Sigmoid colon (tissue), 6 donors: ENCODE measurements at regions not wholly inside any gene's neighbourhood (a gene's known extent, or its start where the extent isn't known, plus 50 kb on each side); places are given as distances from the start of the nearest gene placed in this dataset.

Source experiments
- DNase-seq: peaks from one replicate; pipeline ENCODE4 v3.0.0-alpha.2; 2019
- H3K27ac ChIP-seq, 4 donors: fragments of 200-600 bp; sonication (generic); one replicate each; pipeline ENCODE4 v1.5.1; 2016 to 2019; ENCODE audit warnings: mild to moderate bottlenecking in 1 of 4
- H3K27me3 ChIP-seq, 3 donors: fragments of 200-600 bp; sonication (generic); one replicate each; pipeline ENCODE4 v1.5.1; 2019; ENCODE audit warnings: mild to moderate bottlenecking in 1 of 3
- H3K36me3 ChIP-seq, 4 donors: fragments of 200-600 bp; sonication (generic); one replicate each; pipeline ENCODE4 v1.5.1; 2016 to 2019
- H3K4me1 ChIP-seq, 4 donors: fragments of 200-600 bp; sonication (generic); one replicate each; pipeline ENCODE4 v1.5.1; 2017 to 2019
- H3K4me3 ChIP-seq, 4 donors: fragments of 200-600 bp; sonication (generic); one replicate each; pipeline ENCODE4 v1.5.1; 2017 to 2019; ENCODE audit warnings: mild to moderate bottlenecking in 2 of 4, moderate library complexity in 1 of 4
- H3K9me3 ChIP-seq, 4 donors: fragments of 200-600 bp in 3 of 4; sonication (generic) in 3 of 4; one replicate each; pipeline versions ENCODE4 v1.5.1 to v1.6.1; 2013 to 2019
- EP300 ChIP-seq, 4 donors: sonication (generic); formaldehyde crosslinking; IDR thresholded peaks; one replicate each; pipeline ENCODE4 v1.6.1; 2017; ENCODE audit warnings: antibody characterized with exemption in 4 of 4
- POLR2A ChIP-seq, 2 donors: fragments of 450-650 bp; IDR thresholded peaks; one replicate each; pipeline ENCODE4 v1.6.1; 2016; ENCODE audit warnings: antibody characterized with exemption in 2 of 2, mild to moderate bottlenecking in 2 of 2, moderate library complexity in 2 of 2
- POLR2AphosphoS5 ChIP-seq, 4 donors: sonication (generic); formaldehyde crosslinking; IDR thresholded peaks; one replicate each; pipeline ENCODE4 v1.6.1; 2017; ENCODE audit warnings: antibody characterized with exemption in 4 of 4
- WGBS, 2 donors: extraction: QIAGEN DNeasy Blood & Tissue Kit; methylation state at CpG; one replicate each; pipeline ENCODE4 v1.1.7; 2013; 5-methylcytosine and 5-hydroxymethylcytosine counted together
- intact Hi-C: fragments of 100-400 bp; cut with DNase I; formaldehyde crosslinking; loops from one replicate; pipeline ENCODE4 v1.15.1; 2023
- TF ChIP-seq, protein P1 (sequence below), 4 experiments: fragments of 450-650 bp in 3 of 4; fragments of 200-600 bp in 1 of 4; IDR thresholded peaks; one replicate each; pipeline ENCODE4 v1.5.1; 2016 to 2019; ENCODE audit warnings: antibody characterized with exemption in 4 of 4, mild to moderate bottlenecking in 3 of 4, moderate library complexity in 2 of 4
- donor health status: healthy with polysubstance abuse.
- donor health status: healthy.

DNA sequence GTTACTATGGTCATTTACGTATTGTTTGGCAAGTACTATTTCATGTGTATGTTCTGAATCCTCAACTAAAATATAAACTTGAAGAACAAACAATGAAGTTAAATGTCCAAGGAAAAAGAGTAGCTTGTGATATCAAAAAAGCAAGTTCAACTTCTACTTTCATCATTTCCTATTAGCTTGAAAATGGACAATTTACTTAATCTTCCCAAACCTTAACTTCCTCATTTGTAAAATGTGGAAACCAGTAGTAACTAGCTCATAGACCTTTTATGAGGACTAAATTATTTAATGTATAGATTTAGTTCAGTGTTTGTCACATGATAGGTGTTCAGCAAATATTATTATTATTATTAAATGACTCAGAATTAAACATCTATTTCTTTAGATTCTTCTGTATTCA, 276.8 kb upstream of the TET2 start:
- WGBS, 2 donors: 92 to 94% methylated on average over 1 of the region's 1 CpG
- H3K4me3 ChIP-seq: no peak overlapping the region
- no peak for DNase-seq
- H3K27me3 ChIP-seq: no peaks in the 10 kb centered on the region
- no peaks in the 10 kb centered on the region for H3K36me3 ChIP-seq
- TF ChIP-seq, protein P1, sequence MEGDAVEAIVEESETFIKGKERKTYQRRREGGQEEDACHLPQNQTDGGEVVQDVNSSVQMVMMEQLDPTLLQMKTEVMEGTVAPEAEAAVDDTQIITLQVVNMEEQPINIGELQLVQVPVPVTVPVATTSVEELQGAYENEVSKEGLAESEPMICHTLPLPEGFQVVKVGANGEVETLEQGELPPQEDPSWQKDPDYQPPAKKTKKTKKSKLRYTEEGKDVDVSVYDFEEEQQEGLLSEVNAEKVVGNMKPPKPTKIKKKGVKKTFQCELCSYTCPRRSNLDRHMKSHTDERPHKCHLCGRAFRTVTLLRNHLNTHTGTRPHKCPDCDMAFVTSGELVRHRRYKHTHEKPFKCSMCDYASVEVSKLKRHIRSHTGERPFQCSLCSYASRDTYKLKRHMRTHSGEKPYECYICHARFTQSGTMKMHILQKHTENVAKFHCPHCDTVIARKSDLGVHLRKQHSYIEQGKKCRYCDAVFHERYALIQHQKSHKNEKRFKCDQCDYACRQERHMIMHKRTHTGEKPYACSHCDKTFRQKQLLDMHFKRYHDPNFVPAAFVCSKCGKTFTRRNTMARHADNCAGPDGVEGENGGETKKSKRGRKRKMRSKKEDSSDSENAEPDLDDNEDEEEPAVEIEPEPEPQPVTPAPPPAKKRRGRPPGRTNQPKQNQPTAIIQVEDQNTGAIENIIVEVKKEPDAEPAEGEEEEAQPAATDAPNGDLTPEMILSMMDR (IDR thresholded peaks at IDR 0.05): no peak
- TF ChIP-seq POLR2A (IDR thresholded peaks at IDR 0.05) (no peak), POLR2AphosphoS5 (IDR thresholded peaks at IDR 0.05) (no peak), EP300 (IDR thresholded peaks at IDR 0.05) (no peak)
- H3K9me3 ChIP-seq: no peaks in the 10 kb centered on the region
- H3K27ac ChIP-seq: no peak overlapping the region
- intact Hi-C loops: loop anchor here (10.0 kb wide), 1 partner anchor 855 kb away; no protein-coding TSS in a partner anchor
- no peaks in the 10 kb centered on the region for H3K4me1 ChIP-seq

DNA sequence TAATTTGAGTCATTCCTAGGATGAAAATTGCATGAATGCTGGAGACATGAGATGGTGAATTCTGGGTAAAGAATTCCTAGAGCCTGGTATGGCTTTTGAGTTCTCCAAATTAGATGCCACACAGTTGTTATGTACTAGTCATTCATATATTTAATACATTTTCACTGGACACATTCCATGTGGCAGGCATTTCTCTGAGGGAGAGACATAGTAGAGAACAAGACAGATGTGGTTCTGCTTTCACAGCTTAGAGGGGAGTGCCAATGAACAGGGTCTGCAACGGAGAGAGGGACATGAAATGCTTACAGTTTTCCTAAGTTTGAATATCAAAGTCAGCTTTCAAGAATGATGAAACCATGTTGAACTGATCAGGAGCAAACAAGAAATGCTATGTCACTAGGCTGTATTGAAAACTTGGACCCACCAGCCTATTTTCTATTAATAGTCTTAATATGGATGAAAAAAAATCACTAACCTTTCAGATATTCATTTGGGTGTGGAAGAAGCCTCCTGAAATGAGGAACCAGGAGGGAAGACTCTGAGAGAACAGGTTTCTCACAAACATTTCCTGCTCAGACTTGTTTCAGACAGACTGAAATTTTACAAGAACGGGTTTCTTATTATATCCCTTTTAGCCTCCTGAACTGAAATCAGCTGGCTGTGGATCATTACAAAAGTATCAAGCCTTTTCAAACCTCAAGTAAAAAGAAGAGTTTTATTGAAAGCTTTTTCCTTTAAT, 276.0 kb upstream of the TET2 start:
- Histone ChIP-seq H3K36me3 (no peaks in the 10 kb centered on the region), H3K9me3 (no peaks in the 10 kb centered on the region), H3K27me3 (no peaks in the 10 kb centered on the region), H3K27ac (no peak overlapping the region), H3K4me1 (no peaks in the 10 kb centered on the region), H3K4me3 (no peak overlapping the region)
- TF ChIP-seq POLR2A (IDR thresholded peaks at IDR 0.05): no peak
- TF ChIP-seq, protein P1 (IDR thresholded peaks at IDR 0.05): no peak
- no peak for TF ChIP-seq EP300 (IDR thresholded peaks at IDR 0.05)
- TF ChIP-seq POLR2AphosphoS5 (IDR thresholded peaks at IDR 0.05): no peak
- WGBS, 2 donors: 47 to 76% methylated on average over 2 of the region's 2 CpGs
- intact Hi-C loops: no loop called here
- DNase-seq: no peak

DNA sequence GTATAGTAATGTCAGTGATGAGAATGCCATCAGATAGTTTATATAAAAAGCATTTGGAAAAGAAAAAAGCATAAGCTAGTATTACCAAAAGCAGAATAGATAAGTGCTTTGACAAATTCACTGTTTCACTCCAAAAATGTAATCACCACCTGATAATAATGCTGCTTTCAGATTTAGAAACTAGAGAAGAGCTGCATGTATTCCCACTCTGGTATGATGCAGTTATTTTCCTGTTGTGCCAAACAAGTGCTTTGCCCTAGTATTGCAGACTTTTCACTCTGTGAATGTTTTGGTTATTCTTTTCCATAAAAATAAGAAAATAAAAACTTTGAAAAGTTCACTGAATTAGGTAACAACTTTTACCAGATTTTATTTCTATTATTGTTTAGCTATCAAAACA, 267.7 kb upstream of the TET2 start:
- H3K4me3 ChIP-seq: no peak overlapping the region
- H3K9me3 ChIP-seq: no peaks in the 10 kb centered on the region
- no peak for DNase-seq
- no peak overlapping the region for H3K27ac ChIP-seq
- TF ChIP-seq POLR2A (IDR thresholded peaks at IDR 0.05) (no peak), EP300 (IDR thresholded peaks at IDR 0.05) (no peak)
- H3K36me3 ChIP-seq: no peaks in the 10 kb centered on the region
- H3K27me3 ChIP-seq: no peaks in the 10 kb centered on the region
- no peaks in the 10 kb centered on the region for H3K4me1 ChIP-seq
- intact Hi-C loops: no loop called here

DNA sequence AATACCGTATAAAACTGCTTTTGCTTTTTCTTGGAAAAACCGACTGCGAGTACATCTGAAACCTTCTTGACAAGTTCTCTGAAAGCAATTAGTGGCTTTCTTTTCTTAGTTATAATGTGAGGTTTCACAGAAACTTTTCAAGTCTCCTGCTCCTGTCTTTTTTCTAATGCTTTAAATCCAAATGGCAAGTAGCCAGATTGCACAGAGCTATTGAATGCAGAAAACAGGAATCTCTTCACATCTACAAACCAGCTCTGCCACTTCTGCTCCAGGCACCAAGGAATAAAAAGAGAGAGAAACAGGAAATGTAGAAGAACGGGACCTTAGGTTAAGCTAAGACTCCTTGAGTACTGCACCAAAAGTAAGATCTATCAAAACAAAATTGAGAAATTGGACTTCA, 267.3 kb upstream of the TET2 start:
- no peak overlapping the region for H3K4me3 ChIP-seq
- H3K4me1 ChIP-seq: no peaks in the 10 kb centered on the region
- H3K27ac ChIP-seq: no peak overlapping the region
- intact Hi-C loops: no loop called here
- no peak for DNase-seq
- 45 to 66% methylated on average over 4 of the region's 4 CpGs for WGBS, 2 donors
- no peaks in the 10 kb centered on the region for H3K9me3 ChIP-seq
- H3K36me3 ChIP-seq: no peaks in the 10 kb centered on the region
- TF ChIP-seq POLR2A (IDR thresholded peaks at IDR 0.05): no peak
- TF ChIP-seq POLR2AphosphoS5 (IDR thresholded peaks at IDR 0.05): no peak
- TF ChIP-seq EP300 (IDR thresholded peaks at IDR 0.05): no peak
- TF ChIP-seq, protein P1 (IDR thresholded peaks at IDR 0.05): no peak
- H3K27me3 ChIP-seq: no peaks in the 10 kb centered on the region

DNA sequence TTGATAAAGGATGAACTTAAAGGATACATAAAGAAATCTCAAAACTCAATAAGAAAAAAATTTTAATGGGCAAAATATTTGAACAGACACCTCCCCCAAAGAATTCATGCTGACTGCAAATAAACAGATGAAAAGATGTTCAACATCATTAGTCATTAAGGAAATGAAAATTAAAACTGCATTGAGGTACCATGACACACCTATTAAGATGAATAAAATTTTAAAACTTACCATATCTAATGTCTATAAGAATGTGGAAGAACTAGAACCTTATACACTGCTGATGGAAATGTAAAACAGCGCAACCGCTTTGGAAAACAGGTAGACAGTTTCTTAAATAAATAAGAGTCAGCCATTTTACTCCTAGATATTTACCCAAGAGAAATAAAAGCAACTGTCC, 266.8 kb upstream of the TET2 start:
- intact Hi-C loops: no loop called here
- TF ChIP-seq, protein P1 (IDR thresholded peaks at IDR 0.05): no peak
- TF ChIP-seq POLR2AphosphoS5 (IDR thresholded peaks at IDR 0.05) (no peak), EP300 (IDR thresholded peaks at IDR 0.05) (no peak), POLR2A (IDR thresholded peaks at IDR 0.05) (no peak)
- H3K9me3 ChIP-seq: no peaks in the 10 kb centered on the region
- 95 to 97% methylated on average over 2 of the region's 2 CpGs for WGBS, 2 donors
- H3K4me1 ChIP-seq: no peaks in the 10 kb centered on the region
- H3K4me3 ChIP-seq: no peak overlapping the region
- no peaks in the 10 kb centered on the region for H3K36me3 ChIP-seq
- no peak overlapping the region for H3K27ac ChIP-seq
- DNase-seq: no peak
- no peaks in the 10 kb centered on the region for H3K27me3 ChIP-seq
